Naive thymus-derived CD4-positive, alpha-beta T cell (primary cell): ENCODE measurements at regions not wholly inside any gene's neighbourhood (a gene's known extent, or its start where the extent isn't known, plus 50 kb on each side); places are given as distances from the start of the nearest gene placed in this dataset.

ENCODE experiments used
- ATAC-seq: fragments of 150-1000 bp; cut with Tn5 transposase; 2 replicates; pipeline ENCODE4 v1.10.0; 2021; ENCODE audit warnings: mild to moderate bottlenecking, moderate library complexity
- CTCF ChIA-PET: fragments of 350-600 bp; sonication (Branson Sonifier 250); formaldehyde crosslinking; loops from one replicate; lab custom pipeline; 2021; ENCODE audit warnings: antibody characterized with exemption; lab: Charles Lee
- POLR2A ChIA-PET: fragments of 350-600 bp; sonication (Branson Sonifier 250); formaldehyde crosslinking; loops from one replicate; lab custom pipeline; 2021; ENCODE audit warnings: antibody characterized with exemption, inconsistent platforms; lab: Charles Lee
- DNase-seq, 9 donors: peaks; one replicate each; pipeline versions ENCODE4 v3.0.0 to v3.0.0-alpha.2; 2020 to 2022; ENCODE audit warnings: mixed read lengths in 1 of 9
- H3K27ac ChIP-seq: one replicate; pipeline ENCODE4 v1.7.0; 2013; ENCODE audit warnings: mild to moderate bottlenecking, low read depth, low read length, moderate library complexity
- H3K27me3 ChIP-seq, 2 donors: one replicate each; pipeline ENCODE4 v1.7.0; 2013; ENCODE audit warnings: low read length in 2 of 2, mild to moderate bottlenecking in 2 of 2, moderate library complexity in 2 of 2; ENCODE audit not compliant: control insufficient read depth in 2 of 2, insufficient read depth in 2 of 2
- H3K36me3 ChIP-seq, 3 experiments: 1 replicate in 2 of 3; 2 replicates in 1 of 3; pipeline ENCODE4 v1.7.0; 2013; ENCODE audit warnings: low read length in 3 of 3, mild to moderate bottlenecking in 3 of 3, moderate library complexity in 1 of 3; ENCODE audit not compliant: insufficient read depth in 3 of 3, control insufficient read depth in 2 of 3
- H3K4me1 ChIP-seq, 2 donors: one replicate each; pipeline ENCODE4 v1.7.0; 2013; ENCODE audit warnings: low read length in 2 of 2, mild to moderate bottlenecking in 2 of 2, moderate library complexity in 1 of 2; ENCODE audit not compliant: control insufficient read depth in 2 of 2, insufficient read depth in 2 of 2
- H3K4me3 ChIP-seq: 2 replicates; pipeline ENCODE4 v1.7.0; 2013; ENCODE audit warnings: mild to moderate bottlenecking, low read length
- H3K9me3 ChIP-seq, 3 experiments: 1 replicate in 2 of 3; 2 replicates in 1 of 3; pipeline ENCODE4 v1.7.0; 2013; ENCODE audit warnings: low read length in 3 of 3; ENCODE audit not compliant: control insufficient read depth in 2 of 3
- H3K27ac Mint-ChIP-seq, 9 donors: one replicate each; pipeline ENCODE4 v1.8.0; 2020 to 2022; ENCODE audit warnings: mixed read lengths in 9 of 9, mild to moderate bottlenecking in 8 of 9, moderate library complexity in 5 of 9, inconsistent platforms in 2 of 9
- H3K27me3 Mint-ChIP-seq, 5 donors: one replicate each; pipeline ENCODE4 v1.8.0; 2021 to 2022; ENCODE audit warnings: mixed read lengths in 5 of 5, mild to moderate bottlenecking in 1 of 5
- H3K36me3 Mint-ChIP-seq, 5 donors: one replicate each; pipeline ENCODE4 v1.8.0; 2020 to 2022; ENCODE audit warnings: mixed read lengths in 5 of 5, mild to moderate bottlenecking in 3 of 5, inconsistent platforms in 1 of 5
- H3K4me1 Mint-ChIP-seq, 7 donors: one replicate each; pipeline ENCODE4 v1.8.0; 2020 to 2022; ENCODE audit warnings: mixed read lengths in 7 of 7, mild to moderate bottlenecking in 3 of 7, inconsistent platforms in 1 of 7
- H3K4me3 Mint-ChIP-seq, 10 donors: one replicate each; pipeline ENCODE4 v1.8.0; 2020 to 2022; ENCODE audit warnings: mild to moderate bottlenecking in 10 of 10, mixed read lengths in 10 of 10, moderate library complexity in 6 of 10, inconsistent platforms in 2 of 10
- H3K9me3 Mint-ChIP-seq, 11 donors: one replicate each; pipeline ENCODE4 v1.8.0; 2020 to 2022; ENCODE audit warnings: mixed read lengths in 11 of 11, mild to moderate bottlenecking in 4 of 11, inconsistent platforms in 1 of 11, moderate library complexity in 1 of 11
- intact Hi-C, 2 donors: fragments of 100-400 bp; cut with micrococcal nuclease; formaldehyde crosslinking; loops; one replicate each; pipeline ENCODE4 v1.15.1; 2023

GRCh38 chr5:62935660-62936059 lies 357.0 kb downstream of the LRRC70 start:
- H3K4me1 Mint-ChIP-seq: no peaks in the 10 kb centered on the region
- H3K36me3 Mint-ChIP-seq: no peaks in the 10 kb centered on the region
- no peak overlapping the region for H3K27ac Mint-ChIP-seq
- ChIA-PET CTCF (no interaction called here), POLR2A (no interaction called here)
- Histone ChIP-seq H3K36me3 (no peaks in the 10 kb centered on the region), H3K4me3 (no peak overlapping the region), H3K27ac (no peak overlapping the region), H3K4me1 (no peaks in the 10 kb centered on the region), H3K27me3 (no peaks in the 10 kb centered on the region), H3K9me3 (no peaks in the 10 kb centered on the region)
- H3K4me3 Mint-ChIP-seq: no peak overlapping the region
- H3K9me3 Mint-ChIP-seq: peaks cover 0 to 2% (median 0%) of the 10 kb centered on the region in 11 donors
- intact Hi-C loops: no loop called here
- no peak for DNase-seq
- ATAC-seq: no peak
- H3K27me3 Mint-ChIP-seq: peaks cover 0 to 9% (median 0%) of the 10 kb centered on the region in 5 donors

GRCh38 chr5:62934319-62934718 lies 355.7 kb downstream of the LRRC70 start:
- intact Hi-C loops: no loop called here
- H3K27me3 ChIP-seq: no peaks in the 10 kb centered on the region
- CTCF ChIA-PET: no interaction called here
- H3K36me3 ChIP-seq: no peaks in the 10 kb centered on the region
- no peaks in the 10 kb centered on the region for H3K4me1 Mint-ChIP-seq
- peaks cover 0 to 2% (median 0%) of the 10 kb centered on the region in 11 donors for H3K9me3 Mint-ChIP-seq
- POLR2A ChIA-PET: no interaction called here
- no peaks in the 10 kb centered on the region for H3K36me3 Mint-ChIP-seq
- peaks cover 0 to 9% (median 0%) of the 10 kb centered on the region in 5 donors for H3K27me3 Mint-ChIP-seq
- no peak overlapping the region for H3K27ac ChIP-seq
- no peak overlapping the region for H3K4me3 Mint-ChIP-seq
- ATAC-seq (no peak), DNase-seq (no peak)
- no peak overlapping the region for H3K27ac Mint-ChIP-seq
- no peaks in the 10 kb centered on the region for H3K9me3 ChIP-seq
- H3K4me3 ChIP-seq: no peak overlapping the region
- no peaks in the 10 kb centered on the region for H3K4me1 ChIP-seq

GRCh38 chr5:62933261-62933660 lies 354.6 kb downstream of the LRRC70 start:
- Histone ChIP-seq H3K9me3 (no peaks in the 10 kb centered on the region), H3K4me3 (no peak overlapping the region), H3K4me1 (no peaks in the 10 kb centered on the region), H3K27me3 (no peaks in the 10 kb centered on the region), H3K36me3 (no peaks in the 10 kb centered on the region), H3K27ac (no peak overlapping the region)
- no peaks in the 10 kb centered on the region for H3K36me3 Mint-ChIP-seq
- H3K4me3 Mint-ChIP-seq: no peak overlapping the region
- DNase-seq (no peak), ATAC-seq (no peak)
- H3K9me3 Mint-ChIP-seq: peaks cover 0 to 2% (median 0%) of the 10 kb centered on the region in 11 donors
- ChIA-PET CTCF (interaction anchor here (0.8 kb wide), 1 partner anchor 19 kb away, joined by 4 read pairs; no protein-coding TSS in a partner anchor), POLR2A (no interaction called here)
- intact Hi-C loops: no loop called here
- H3K27me3 Mint-ChIP-seq: peaks cover 0 to 9% (median 0%) of the 10 kb centered on the region in 5 donors
- H3K27ac Mint-ChIP-seq: no peak overlapping the region
- H3K4me1 Mint-ChIP-seq: no peaks in the 10 kb centered on the region

- H3K36me3 Mint-ChIP-seq: no peaks in the 10 kb centered on the region
- intact Hi-C loops: no loop called here
- DNase-seq (no peak), ATAC-seq (no peak)
- no peak overlapping the region for H3K4me3 ChIP-seq
- H3K4me1 Mint-ChIP-seq: no peaks in the 10 kb centered on the region
- H3K36me3 ChIP-seq: no peaks in the 10 kb centered on the region
- H3K27ac Mint-ChIP-seq: no peak overlapping the region
- CTCF ChIA-PET: no interaction called here
- H3K27ac ChIP-seq: no peak overlapping the region
- H3K9me3 ChIP-seq: no peaks in the 10 kb centered on the region
- POLR2A ChIA-PET: no interaction called here
- H3K27me3 ChIP-seq: no peaks in the 10 kb centered on the region
- H3K27me3 Mint-ChIP-seq: peaks cover 0 to 9% (median 0%) of the 10 kb centered on the region in 5 donors
- H3K4me3 Mint-ChIP-seq: no peak overlapping the region
- H3K9me3 Mint-ChIP-seq: peaks cover 0 to 5% (median 0%) of the 10 kb centered on the region in 11 donors
- H3K4me1 ChIP-seq: no peaks in the 10 kb centered on the region
Observed at GRCh38 chr5:62931153-62931950, 352.7 kb downstream of the LRRC70 start.

- POLR2A ChIA-PET: no interaction called here
- Histone ChIP-seq H3K9me3 (no peaks in the 10 kb centered on the region), H3K36me3 (no peaks in the 10 kb centered on the region), H3K4me3 (no peak overlapping the region), H3K4me1 (no peaks in the 10 kb centered on the region), H3K27me3 (no peaks in the 10 kb centered on the region), H3K27ac (no peak overlapping the region)
- no peaks in the 10 kb centered on the region for H3K36me3 Mint-ChIP-seq
- CTCF ChIA-PET: no interaction called here
- intact Hi-C loops: no loop called here
- H3K27ac Mint-ChIP-seq: no peak overlapping the region
- H3K4me3 Mint-ChIP-seq: no peak overlapping the region
- H3K27me3 Mint-ChIP-seq: peaks cover 0 to 8% (median 3%) of the 10 kb centered on the region in 5 donors
- H3K4me1 Mint-ChIP-seq: no peaks in the 10 kb centered on the region
- H3K9me3 Mint-ChIP-seq: peaks cover 0 to 6% (median 2%) of the 10 kb centered on the region in 11 donors
- no peak for ATAC-seq
- no peak for DNase-seq
Observed at GRCh38 chr5:62922191-62922590, 343.6 kb downstream of the LRRC70 start.

GRCh38 chr5:62920856-62921255 lies 342.2 kb downstream of the LRRC70 start:
- ATAC-seq: no peak
- Histone ChIP-seq H3K27ac (no peak overlapping the region), H3K9me3 (no peaks in the 10 kb centered on the region), H3K4me3 (no peak overlapping the region), H3K27me3 (no peaks in the 10 kb centered on the region), H3K36me3 (no peaks in the 10 kb centered on the region), H3K4me1 (no peaks in the 10 kb centered on the region)
- no peak overlapping the region for H3K4me3 Mint-ChIP-seq
- H3K27ac Mint-ChIP-seq: no peak overlapping the region
- ChIA-PET CTCF (no interaction called here), POLR2A (no interaction called here)
- intact Hi-C loops: no loop called here
- no peaks in the 10 kb centered on the region for H3K4me1 Mint-ChIP-seq
- peaks cover 0 to 12% (median 1%) of the 10 kb centered on the region in 11 donors for H3K9me3 Mint-ChIP-seq
- H3K27me3 Mint-ChIP-seq: peaks cover 0 to 15% (median 7%) of the 10 kb centered on the region in 5 donors
- no peak for DNase-seq
- H3K36me3 Mint-ChIP-seq: no peaks in the 10 kb centered on the region

- DNase-seq (no peak), ATAC-seq (no peak)
- Histone ChIP-seq H3K4me3 (no peak overlapping the region), H3K9me3 (no peaks in the 10 kb centered on the region), H3K36me3 (no peaks in the 10 kb centered on the region), H3K4me1 (no peaks in the 10 kb centered on the region), H3K27me3 (no peaks in the 10 kb centered on the region), H3K27ac (no peak overlapping the region)
- H3K36me3 Mint-ChIP-seq: no peaks in the 10 kb centered on the region
- intact Hi-C loops: no loop called here
- H3K27ac Mint-ChIP-seq: no peak overlapping the region
- peaks cover 0 to 16% (median 1%) of the 10 kb centered on the region in 11 donors for H3K9me3 Mint-ChIP-seq
- ChIA-PET CTCF (interaction anchor here (1.1 kb wide), 1 partner anchor 11 kb away, joined by 3 read pairs; no protein-coding TSS in a partner anchor), POLR2A (no interaction called here)
- no peaks in the 10 kb centered on the region for H3K4me1 Mint-ChIP-seq
- no peak overlapping the region for H3K4me3 Mint-ChIP-seq
- peaks cover 0 to 9% (median 4%) of the 10 kb centered on the region in 5 donors for H3K27me3 Mint-ChIP-seq
Observed at GRCh38 chr5:62909326-62909725, 330.7 kb downstream of the LRRC70 start.
